ENCODE measurements at regions not wholly inside any gene's neighbourhood (a gene's known extent, or its start where the extent isn't known, plus 50 kb on each side); places are given as distances from the start of the nearest gene placed in this dataset.
"Not testable (repeated sequence)": the region's sequence is repeated elsewhere in the genome, so short reads cannot be mapped to it uniquely, and the experiment has no call there.

- not testable (repeated sequence) for DNase-seq (ENCODE audit: low read depth)
Measured at GRCh38 chr16:88164196-88165039, 213.2 kb downstream of the BANP start.

DNA sequence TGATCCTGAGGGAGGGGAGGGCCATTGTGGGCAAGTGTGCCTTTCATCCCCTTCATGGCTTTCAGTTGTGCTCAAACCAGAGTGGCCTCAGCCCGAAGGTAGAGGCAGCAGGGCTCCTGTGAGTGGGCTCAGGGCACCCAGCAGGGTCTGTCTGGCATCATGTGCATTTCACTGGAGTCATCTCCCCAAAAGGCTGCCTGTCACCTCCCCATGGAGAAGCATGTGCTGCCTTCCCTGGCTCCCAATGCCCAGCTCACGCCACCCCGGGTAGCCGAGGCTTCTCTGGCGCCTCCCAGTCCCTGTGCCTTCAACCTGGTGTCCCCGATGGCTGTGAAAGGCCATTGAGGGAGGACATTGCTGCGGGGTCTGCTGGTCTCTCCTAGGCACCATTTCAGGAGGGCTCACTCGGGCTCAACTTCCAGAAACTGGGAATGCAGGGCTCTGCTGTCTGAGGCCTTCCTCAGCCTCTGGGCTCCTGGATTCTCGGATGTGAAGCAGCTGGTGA lies 213.9 kb downstream of the BANP start:
- not testable (repeated sequence) for DNase-seq (ENCODE audit: low read depth)

- DNase-seq (ENCODE audit: low read depth): not testable (repeated sequence)
Measured at GRCh38 chr16:88165683-88166082, 214.4 kb downstream of the BANP start.

GRCh38 chr16:88166209-88166773 lies 215.1 kb downstream of the BANP start:
- not testable (repeated sequence) for DNase-seq (ENCODE audit: low read depth)

DNA sequence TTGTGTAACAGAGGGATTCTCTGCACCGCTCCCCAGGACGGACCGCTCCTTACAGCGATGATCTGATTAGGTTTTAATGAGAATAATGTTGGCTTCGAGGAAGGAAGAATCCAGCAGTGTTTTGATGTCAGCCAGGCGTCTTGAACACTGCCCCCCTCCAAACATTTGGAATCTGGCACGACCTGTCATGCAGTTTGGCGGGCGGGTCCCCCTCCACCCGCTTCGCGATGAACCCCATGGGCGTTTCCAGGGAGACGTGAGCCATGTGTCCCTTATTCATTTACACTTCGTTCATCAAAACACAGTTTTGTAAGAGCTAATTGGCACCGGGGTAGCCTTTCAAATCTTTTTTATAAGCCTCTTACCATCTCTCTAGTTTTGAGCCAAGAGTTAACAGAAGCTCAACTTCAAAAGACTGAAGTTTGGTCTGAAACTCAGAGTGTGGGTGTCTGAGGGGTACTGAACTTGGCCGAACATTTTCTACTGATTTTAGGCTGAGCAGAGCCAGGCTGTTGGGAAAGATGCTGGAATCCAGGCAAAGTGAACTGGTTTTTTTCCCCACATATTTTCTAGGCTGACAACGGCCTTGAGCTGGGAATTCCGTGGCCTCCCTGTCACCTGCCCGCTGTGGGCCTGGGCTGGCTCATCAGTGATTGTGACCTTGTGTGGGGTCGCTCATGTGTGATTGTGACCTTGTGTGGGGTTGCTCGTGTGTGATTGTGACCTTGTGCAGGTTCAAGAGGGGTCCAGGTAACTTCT lies 214.8 kb upstream of the ZNF469 start:
- not testable (repeated sequence) for DNase-seq (ENCODE audit: low read depth)

GRCh38 chr16:88168557-88168949 lies 214.2 kb upstream of the ZNF469 start:
- DNase-seq (ENCODE audit: low read depth): not testable (repeated sequence)

DNA sequence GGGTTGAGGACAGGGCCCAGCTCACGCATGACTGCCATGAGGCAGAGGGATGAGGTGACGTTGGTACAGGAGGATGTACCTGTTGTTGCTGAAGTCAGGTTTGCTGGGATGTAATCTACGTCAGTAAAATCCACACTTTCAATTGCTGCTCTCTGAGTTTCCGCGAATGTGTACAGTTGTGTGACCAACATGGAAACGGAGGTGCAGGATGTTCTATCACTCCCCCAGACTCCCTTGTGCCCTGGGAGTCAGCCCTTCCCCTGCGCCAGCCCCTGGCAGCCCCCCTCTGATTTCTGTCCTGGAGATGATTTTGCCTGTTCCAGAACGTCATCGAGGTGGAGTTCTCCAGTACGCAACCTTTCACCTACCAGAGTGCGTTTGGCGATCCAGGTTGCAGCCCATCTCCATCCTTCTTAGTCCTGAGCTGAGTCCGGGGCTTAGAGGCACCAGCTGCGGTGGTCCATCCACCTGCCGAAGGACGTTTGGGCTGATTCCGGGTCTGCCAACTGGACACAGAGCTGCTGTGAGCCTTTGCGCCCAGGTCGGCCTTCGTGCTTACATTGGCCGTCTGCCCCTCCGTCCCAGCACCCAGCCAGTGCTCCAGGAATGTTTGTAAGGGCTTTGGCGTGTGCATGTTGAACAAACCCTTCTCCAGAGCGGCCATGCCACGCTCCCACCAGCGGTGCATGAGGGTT lies 213.5 kb upstream of the ZNF469 start:
- not testable (repeated sequence) for DNase-seq (ENCODE audit: low read depth)

DNA sequence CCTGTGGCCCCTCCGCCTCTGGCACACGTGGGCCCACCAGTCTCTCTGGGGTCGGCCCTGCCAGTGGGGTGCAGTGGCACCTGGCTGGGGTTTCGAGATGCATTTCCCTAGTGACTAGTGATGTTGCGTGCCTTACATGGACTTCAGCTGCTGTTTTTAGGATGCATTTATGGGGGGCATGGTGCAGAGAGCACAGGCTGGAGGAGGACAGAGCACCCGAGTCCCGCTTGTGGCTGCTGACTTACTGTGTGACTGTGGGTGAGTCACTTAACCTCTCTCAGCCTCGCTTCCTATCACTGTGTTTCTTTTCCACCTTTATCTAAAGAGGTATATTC lies 213.0 kb upstream of the ZNF469 start:
- DNase-seq (ENCODE audit: low read depth): not testable (repeated sequence)

DNA sequence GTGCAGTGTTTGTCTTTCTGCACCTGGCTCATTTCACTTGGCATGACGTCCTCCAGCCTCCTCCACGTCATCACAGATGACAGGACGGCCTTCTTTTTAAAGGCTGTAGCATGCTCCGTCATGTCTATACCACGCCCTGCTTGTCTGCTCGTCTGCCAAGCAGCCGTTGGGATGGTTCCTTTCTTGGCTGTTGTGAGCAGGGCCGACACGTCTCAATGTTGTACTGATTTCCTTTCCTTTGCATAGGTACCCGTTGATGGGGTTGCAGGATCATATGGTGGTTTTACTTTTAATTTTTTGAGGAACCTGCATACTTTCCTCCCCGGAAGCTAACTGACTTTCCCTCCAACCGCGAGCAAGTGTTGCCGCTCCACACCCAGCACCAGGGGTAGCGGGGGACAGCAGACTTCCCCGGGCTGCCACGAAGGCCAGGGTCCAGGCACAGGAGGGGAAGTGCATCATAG lies 212.2 kb upstream of the ZNF469 start:
- DNase-seq (ENCODE audit: low read depth): no peak

- DNase-seq (ENCODE audit: low read depth): not testable (repeated sequence)
Measured at GRCh38 chr16:88171126-88171525, 211.6 kb upstream of the ZNF469 start.

GRCh38 chr16:88176184-88176583 lies 206.6 kb upstream of the ZNF469 start:
- not testable (repeated sequence) for DNase-seq (ENCODE audit: low read depth)

- not testable (repeated sequence) for DNase-seq (ENCODE audit: low read depth)
Measured at GRCh38 chr16:88176591-88177180, 206.1 kb upstream of the ZNF469 start.

DNA sequence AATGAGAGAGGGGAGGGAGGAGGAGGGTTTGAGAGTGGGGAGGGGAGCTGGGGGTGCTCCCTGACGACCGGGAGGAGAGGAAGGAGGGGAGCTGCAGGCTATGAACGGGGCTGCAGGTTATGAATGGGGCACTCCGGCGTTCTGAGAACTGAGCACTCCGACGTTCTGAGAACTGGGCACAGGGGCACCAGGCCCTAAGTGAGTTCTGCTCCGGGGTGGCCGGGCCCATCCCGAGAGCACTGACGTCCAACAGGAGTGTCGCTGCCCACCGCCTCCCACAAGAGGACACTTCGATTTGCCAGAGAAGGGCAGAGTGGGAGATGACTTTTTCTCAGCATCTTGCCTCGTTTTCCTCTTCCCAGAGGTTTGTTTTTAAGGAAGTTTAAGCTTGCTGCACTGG lies 204.5 kb upstream of the ZNF469 start:
- not testable (repeated sequence) for DNase-seq (ENCODE audit: low read depth)

- not testable (repeated sequence) for DNase-seq (ENCODE audit: low read depth)
Measured at GRCh38 chr16:88178896-88179295, 203.9 kb upstream of the ZNF469 start.

- not testable (repeated sequence) for DNase-seq (ENCODE audit: low read depth)
Measured at GRCh38 chr16:88182967-88183881, 199.5 kb upstream of the ZNF469 start.

GRCh38 chr16:88184053-88184452 lies 198.7 kb upstream of the ZNF469 start:
- not testable (repeated sequence) for DNase-seq (ENCODE audit: low read depth)

GRCh38 chr16:88184566-88185355 lies 198.0 kb upstream of the ZNF469 start:
- not testable (repeated sequence) for DNase-seq (ENCODE audit: low read depth)

DNA sequence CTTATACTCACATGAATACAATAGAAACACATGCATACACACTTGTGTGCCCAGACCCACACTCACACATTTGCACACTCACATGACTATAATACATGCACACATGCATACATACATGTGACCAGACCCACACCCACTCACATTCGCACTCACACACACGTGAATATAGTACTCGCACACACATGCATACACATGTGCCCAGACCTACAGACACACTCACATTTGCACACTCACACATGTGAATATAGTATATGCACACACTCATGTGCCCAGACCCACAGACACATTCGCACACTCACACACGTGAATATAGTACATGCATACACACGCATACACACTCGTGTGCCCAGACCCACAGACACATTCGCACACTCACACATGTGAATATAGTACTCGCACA lies 197.4 kb upstream of the ZNF469 start:
- not testable (repeated sequence) for DNase-seq (ENCODE audit: low read depth)

Measured in activated T-helper 1 cell treated with Interleukin-2 at 50 U/mL for 16 hours (primary cell).